Neural cell (in vitro differentiated cells): ENCODE measurements at regions not wholly inside any gene's neighbourhood (a gene's known extent, or its start where the extent isn't known, plus 50 kb on each side); places are given as distances from the start of the nearest gene placed in this dataset.

Source experiments
- H2AFZ ChIP-seq: fragments of 200-600, 300-800 bp; sonication (generic), shearing (Covaris generic); 2 replicates; pipeline ENCODE4 v1.6.0; 2014; ENCODE audit warnings: low read depth, mild to moderate bottlenecking, antibody characterized with exemption, low read length, moderate library complexity
- H3F3A ChIP-seq: fragments of 200-600 bp; shearing (Covaris generic); 2 replicates; pipeline ENCODE4 v1.6.1; 2016; ENCODE audit warnings: mild to moderate bottlenecking, moderate library complexity, mixed read lengths, antibody characterized with exemption, low read length; ENCODE audit not compliant: insufficient read depth, poor library complexity, severe bottlenecking
- H3K27ac ChIP-seq: fragments of 200-600, 300-800 bp; sonication (generic), shearing (Covaris generic); 2 replicates; pipeline ENCODE4 v1.5.1; 2014; ENCODE audit warnings: mild to moderate bottlenecking, low read length, moderate library complexity
- H3K27me3 ChIP-seq: fragments of 300-800, 200-600 bp; sonication (generic), shearing (Covaris generic); 2 replicates; pipeline ENCODE4 v1.6.0; 2014; ENCODE audit warnings: mild to moderate bottlenecking, low read depth, low read length, moderate library complexity; ENCODE audit not compliant: insufficient read depth
- H3K36me3 ChIP-seq: fragments of 300-800, 200-600 bp; sonication (generic), shearing (Covaris generic); 2 replicates; pipeline ENCODE4 v1.5.1; 2014; ENCODE audit warnings: mild to moderate bottlenecking, antibody characterized with exemption, low read length, moderate library complexity; ENCODE audit not compliant: insufficient read depth
- H3K4me2 ChIP-seq: fragments of 300-800, 200-600 bp; sonication (generic), shearing (Covaris generic); 2 replicates; pipeline ENCODE4 v1.6.0; 2014; ENCODE audit warnings: mild to moderate bottlenecking, low read length
- H3K4me3 ChIP-seq: fragments of 300-800, 200-600 bp; sonication (generic), shearing (Covaris generic); 2 replicates; pipeline ENCODE4 v1.5.1; 2014; ENCODE audit warnings: mild to moderate bottlenecking, low read length, moderate library complexity
- H3K79me2 ChIP-seq: fragments of 200-600 bp; shearing (Covaris generic); replicated peaks from 2 replicates; pipeline ENCODE4 v1.6.0; 2014; ENCODE audit warnings: mild to moderate bottlenecking, low read length, moderate library complexity; ENCODE audit not compliant: insufficient read depth
- H3K9ac ChIP-seq: fragments of 300-800, 200-600 bp; sonication (generic), shearing (Covaris generic); 2 replicates; pipeline ENCODE4 v1.6.1; 2016; ENCODE audit warnings: mild to moderate bottlenecking, low read length, mixed read lengths
- H3K9me2 ChIP-seq: fragments of 200-600 bp; shearing (Covaris generic); 2 replicates; pipeline ENCODE4 v1.6.1; 2016; ENCODE audit warnings: mild to moderate bottlenecking, low read length, mixed read lengths; ENCODE audit not compliant: insufficient read depth
- H3K9me3 ChIP-seq: fragments of 200-600, 300-800 bp; sonication (generic), shearing (Covaris generic); 2 replicates; pipeline ENCODE4 v1.6.1; 2016; ENCODE audit warnings: mild to moderate bottlenecking, mixed run types, low read length, moderate library complexity, mixed read lengths
- H4K20me1 ChIP-seq: fragments of 200-600 bp; shearing (Covaris generic); 2 replicates; pipeline ENCODE4 v1.6.1; 2016; ENCODE audit warnings: mild to moderate bottlenecking, mixed run types; ENCODE audit not compliant: insufficient read depth
- CTCF ChIP-seq: fragments of 450-650 bp; IDR thresholded peaks from 2 replicates; pipeline ENCODE4 v1.5.1; 2014; ENCODE audit warnings: antibody characterized with exemption, mild to moderate bottlenecking, moderate library complexity; ENCODE audit not compliant: poor library complexity, severe bottlenecking
- EP300 ChIP-seq: fragments of 450-650 bp; conservative IDR thresholded peaks from 2 replicates; pipeline ENCODE4 v1.6.1; 2014; ENCODE audit warnings: antibody characterized with exemption, mild to moderate bottlenecking, moderate library complexity; ENCODE audit not compliant: poor library complexity, severe bottlenecking
- EZH2 ChIP-seq: fragments of 200-600, 300-800 bp; shearing (Covaris generic), sonication (generic); IDR thresholded peaks from 2 replicates; pipeline ENCODE4 v1.6.1; 2014; ENCODE audit warnings: antibody characterized with exemption, low read length, borderline replicate concordance, mild to moderate bottlenecking; ENCODE audit not compliant: insufficient read depth, poor library complexity, severe bottlenecking
- MXI1 ChIP-seq: fragments of 450-650 bp; conservative IDR thresholded peaks from 2 replicates; pipeline ENCODE4 v1.6.1; 2014; ENCODE audit warnings: antibody characterized with exemption, mild to moderate bottlenecking; ENCODE audit not compliant: poor library complexity, severe bottlenecking
- POLR2AphosphoS5 ChIP-seq: IDR thresholded peaks from 2 replicates; pipeline ENCODE4 v1.6.1; 2012
- RAD21 ChIP-seq: fragments of 450-650 bp; conservative IDR thresholded peaks from 2 replicates; pipeline ENCODE4 v1.6.1; 2014; ENCODE audit warnings: antibody characterized with exemption, mild to moderate bottlenecking, moderate library complexity
- REST ChIP-seq: IDR thresholded peaks from 2 replicates; pipeline ENCODE4 v1.6.1; 2012; ENCODE audit warnings: borderline replicate concordance
- SMC3 ChIP-seq: fragments of 450-650 bp; conservative IDR thresholded peaks from 2 replicates; pipeline ENCODE4 v1.6.1; 2014; ENCODE audit warnings: antibody characterized with exemption, mild to moderate bottlenecking, moderate library complexity; ENCODE audit not compliant: poor library complexity
- TAF1 ChIP-seq: IDR thresholded peaks from 2 replicates; pipeline ENCODE4 v1.6.1; 2012; ENCODE audit warnings: low read depth

- Histone ChIP-seq H3K4me2 (no peak overlapping the region), H3K9me2 (no peaks in the 10 kb centered on the region), H3K27me3 (no peaks in the 10 kb centered on the region), H3K9me3 (no peaks in the 10 kb centered on the region), H3K4me3 (no peak overlapping the region), H3K27ac (no peak overlapping the region), H2AFZ (no peak overlapping the region), H4K20me1 (no peaks in the 10 kb centered on the region), H3F3A (no peaks in the 10 kb centered on the region), H3K9ac (no peak overlapping the region), H3K79me2 (no peaks in the 10 kb centered on the region), H3K36me3 (no peaks in the 10 kb centered on the region)
- TF ChIP-seq RAD21 (no peak), POLR2AphosphoS5 (no peak), CTCF (no peak), SMC3 (no peak)
Observed at GRCh38 chr15:59797756-59798604, 108.9 kb upstream of the BNIP2 start.

GRCh38 chr15:59794229-59794886 is 105.2 kb upstream of the BNIP2 start:
- Histone ChIP-seq H3K27ac (no peak overlapping the region), H4K20me1 (no peaks in the 10 kb centered on the region), H2AFZ (no peak overlapping the region), H3K27me3 (no peaks in the 10 kb centered on the region), H3K9me3 (no peaks in the 10 kb centered on the region), H3K9me2 (no peaks in the 10 kb centered on the region), H3K36me3 (no peaks in the 10 kb centered on the region), H3K79me2 (no peaks in the 10 kb centered on the region), H3K4me3 (no peak overlapping the region), H3F3A (no peaks in the 10 kb centered on the region), H3K9ac (no peak overlapping the region), H3K4me2 (no peak overlapping the region)
- TF ChIP-seq SMC3, result no peak
- TF ChIP-seq TAF1, result no peak
- no peak for TF ChIP-seq EP300
- TF ChIP-seq CTCF, result no peak
- TF ChIP-seq EZH2, result no peak
- no peak for TF ChIP-seq MXI1
- no peak for TF ChIP-seq POLR2AphosphoS5
- TF ChIP-seq RAD21, result no peak
- TF ChIP-seq REST, result no peak
